Stomach (tissue), 8 donors: ENCODE measurements at regions not wholly inside any gene's neighbourhood (a gene's known extent, or its start where the extent isn't known, plus 50 kb on each side); places are given as distances from the start of the nearest gene placed in this dataset.

Experiments
- DNase-seq, 2 donors: peaks; one replicate each; pipeline versions ENCODE4 v3.0.0 to v3.0.0-alpha.2; 2013 to 2019
- H3K27ac ChIP-seq, 5 donors: fragments of 200-600 bp in 4 of 5; sonication (generic) in 4 of 5; one replicate each; pipeline ENCODE4 v1.5.1; 2013 to 2019; ENCODE audit warnings: mild to moderate bottlenecking in 1 of 5, moderate library complexity in 1 of 5
- H3K27me3 ChIP-seq, 3 donors: fragments of 200-600 bp; sonication (generic); one replicate each; pipeline ENCODE4 v1.5.1; 2017 to 2019; ENCODE audit warnings: mixed run types in 1 of 3
- H3K36me3 ChIP-seq, 4 donors: fragments of 200-600 bp; sonication (generic); 1 replicate in 3 of 4; 2 replicates in 1 of 4; pipeline ENCODE4 v1.5.1; 2016 to 2019
- H3K4me1 ChIP-seq, 4 donors: fragments of 200-600 bp; sonication (generic); one replicate each; pipeline ENCODE4 v1.5.1; 2016 to 2019
- H3K4me3 ChIP-seq, 4 donors: fragments of 200-600 bp; sonication (generic) in 3 of 4; one replicate each; pipeline ENCODE4 v1.5.1; 2016 to 2019; ENCODE audit warnings: mild to moderate bottlenecking in 1 of 4
- H3K9me3 ChIP-seq, 4 donors: fragments of 200-600 bp; sonication (generic); one replicate each; pipeline ENCODE4 v1.5.1; 2016 to 2019
- CTCF ChIP-seq, 7 experiments: fragments of 450-650 bp in 4 of 7; fragments of 200-600 bp in 3 of 7; sonication (generic) in 3 of 7; IDR thresholded peaks; one replicate each; pipeline ENCODE4 v1.5.1; 2016 to 2019; ENCODE audit warnings: antibody characterized with exemption in 7 of 7, control low read depth in 2 of 7, mild to moderate bottlenecking in 1 of 7
- EP300 ChIP-seq: sonication (generic); formaldehyde crosslinking; IDR thresholded peaks from one replicate; pipeline ENCODE4 v1.6.1; 2017; ENCODE audit warnings: antibody characterized with exemption
- POLR2A ChIP-seq, 4 donors: fragments of 450-650 bp; IDR thresholded peaks; one replicate each; pipeline ENCODE4 v1.6.1; 2016; ENCODE audit warnings: antibody characterized with exemption in 4 of 4, control low read depth in 2 of 4, mild to moderate bottlenecking in 1 of 4, moderate library complexity in 1 of 4
- POLR2AphosphoS5 ChIP-seq, 3 donors: sonication (generic); formaldehyde crosslinking; IDR thresholded peaks; one replicate each; pipeline ENCODE4 v1.6.1; 2016; ENCODE audit warnings: antibody characterized with exemption in 3 of 3
- WGBS, 5 donors: extraction: QIAGEN DNeasy Blood & Tissue Kit in 3 of 5; methylation state at CpG; one replicate each; pipeline versions ENCODE4 v1.1.5 to v1.1.7; 2013 to 2018; 5-methylcytosine and 5-hydroxymethylcytosine counted together
- intact Hi-C: fragments of 100-400 bp; cut with DNase I; formaldehyde crosslinking; loops from one replicate; pipeline ENCODE4 v1.15.1; 2023; ENCODE audit warnings: low total_unique reads
- donor health status: healthy with polysubstance abuse.
- donor health status: Bipolar disorder and iron deficiency.
- donor health status: healthy.

GRCh38 chr13:83229574-83230305 is 652.5 kb downstream of the SLITRK1 start:
- no peaks in the 10 kb centered on the region for H3K4me1 ChIP-seq
- intact Hi-C loops = no loop called here
- H3K4me3 ChIP-seq = no peak overlapping the region
- no peaks in the 10 kb centered on the region for H3K27me3 ChIP-seq
- 36 to 52% (median 46%) methylated on average over 1 of the region's 1 CpG for WGBS, 5 donors
- H3K36me3 ChIP-seq = no peaks in the 10 kb centered on the region
- DNase-seq = no peak
- TF ChIP-seq POLR2A (IDR thresholded peaks at IDR 0.05) (no peak), EP300 (no peak), POLR2AphosphoS5 (IDR thresholded peaks at IDR 0.05) (no peak), CTCF (IDR thresholded peaks at IDR 0.05) (no peak)
- no peak overlapping the region for H3K27ac ChIP-seq
- H3K9me3 ChIP-seq = no peaks in the 10 kb centered on the region

- no peaks in the 10 kb centered on the region for H3K36me3 ChIP-seq
- no peaks in the 10 kb centered on the region for H3K4me1 ChIP-seq
- intact Hi-C loops = no loop called here
- H3K4me3 ChIP-seq = no peak overlapping the region
- no peak for DNase-seq
- H3K27ac ChIP-seq = no peak overlapping the region
- no peaks in the 10 kb centered on the region for H3K9me3 ChIP-seq
- TF ChIP-seq POLR2A (IDR thresholded peaks at IDR 0.05) (no peak), EP300 (no peak), CTCF (IDR thresholded peaks at IDR 0.05) (no peak), POLR2AphosphoS5 (IDR thresholded peaks at IDR 0.05) (no peak)
- no peaks in the 10 kb centered on the region for H3K27me3 ChIP-seq
- 73 to 90% (median 86%) methylated on average over 1 of the region's 1 CpG for WGBS, 5 donors
Observed at GRCh38 chr13:83223546-83223945, 658.7 kb downstream of the SLITRK1 start.

GRCh38 chr13:83221813-83222241 is 660.4 kb downstream of the SLITRK1 start:
- Histone ChIP-seq H3K4me1 (no peaks in the 10 kb centered on the region), H3K4me3 (no peak overlapping the region), H3K9me3 (no peaks in the 10 kb centered on the region), H3K27ac (no peak overlapping the region), H3K27me3 (no peaks in the 10 kb centered on the region), H3K36me3 (no peaks in the 10 kb centered on the region)
- TF ChIP-seq POLR2A (IDR thresholded peaks at IDR 0.05) (no peak), CTCF (IDR thresholded peaks at IDR 0.05) (no peak), EP300 (no peak), POLR2AphosphoS5 (IDR thresholded peaks at IDR 0.05) (no peak)
- 78 to 87% (median 80%) methylated on average over 5 of the region's 5 CpGs for WGBS, 5 donors
- DNase-seq = no peak
- intact Hi-C loops = no loop called here

- DNase-seq = no peak
- TF ChIP-seq EP300 (no peak), POLR2A (IDR thresholded peaks at IDR 0.05) (no peak), POLR2AphosphoS5 (IDR thresholded peaks at IDR 0.05) (no peak), CTCF (IDR thresholded peaks at IDR 0.05) (no peak)
- Histone ChIP-seq H3K27ac (no peak overlapping the region), H3K4me3 (no peak overlapping the region), H3K36me3 (no peaks in the 10 kb centered on the region), H3K9me3 (no peaks in the 10 kb centered on the region), H3K4me1 (no peaks in the 10 kb centered on the region), H3K27me3 (no peaks in the 10 kb centered on the region)
- intact Hi-C loops = no loop called here
- WGBS, 5 donors = 82 to 100% (median 98%) methylated on average over 1 of the region's 1 CpG
Observed at GRCh38 chr13:83221256-83221655, 661.0 kb downstream of the SLITRK1 start.
